ENCODE measurements at regions not wholly inside any gene's neighbourhood (a gene's known extent, or its start where the extent isn't known, plus 50 kb on each side); places are given as distances from the start of the nearest gene placed in this dataset.

- no peak for DNase-seq
Observed at GRCh38 chr5:41670854-41671479, 160.6 kb upstream of the PLCXD3 start.

- DNase-seq: no peak
Observed at GRCh38 chr5:41670216-41670615, 159.8 kb upstream of the PLCXD3 start.

GRCh38 chr5:41661254-41661653, 150.9 kb upstream of the PLCXD3 start:
- no peak for DNase-seq

- DNase-seq: no peak
Observed at GRCh38 chr5:41656597-41656996, 146.2 kb upstream of the PLCXD3 start.

GRCh38 chr5:41650131-41650530, 139.7 kb upstream of the PLCXD3 start:
- DNase-seq: no peak

- peak; percentile 32 for DNase-seq
Observed at GRCh38 chr5:41649659-41650058, 139.3 kb upstream of the PLCXD3 start.

- peak; percentile 22 for DNase-seq
Observed at GRCh38 chr5:41648996-41649395, 138.6 kb upstream of the PLCXD3 start.

GRCh38 chr5:41641621-41642020, 131.2 kb upstream of the PLCXD3 start:
- no peak for DNase-seq

GRCh38 chr5:41638685-41639084, 128.3 kb upstream of the PLCXD3 start:
- DNase-seq: no peak

GRCh38 chr5:41637869-41638268, 127.5 kb upstream of the PLCXD3 start:
- no peak for DNase-seq

- DNase-seq: no peak
Observed at GRCh38 chr5:41637424-41637823, 127.0 kb upstream of the PLCXD3 start.

GRCh38 chr5:41636605-41637004, 126.2 kb upstream of the PLCXD3 start:
- DNase-seq: peak; percentile 19

- peak; percentile 63 for DNase-seq
Observed at GRCh38 chr5:41629897-41630296, 119.5 kb upstream of the PLCXD3 start.

GRCh38 chr5:41625571-41625970, 115.2 kb upstream of the PLCXD3 start:
- DNase-seq: no peak

GRCh38 chr5:41621420-41621819, 111.0 kb upstream of the PLCXD3 start:
- no peak for DNase-seq

GRCh38 chr5:41617843-41618515, 107.6 kb upstream of the PLCXD3 start:
- DNase-seq: no peak

- DNase-seq: no peak
Observed at GRCh38 chr5:41610386-41610785, 100.0 kb upstream of the PLCXD3 start.

GRCh38 chr5:41600731-41601130, 90.3 kb upstream of the PLCXD3 start:
- DNase-seq: no peak

- no peak for DNase-seq
Observed at GRCh38 chr5:41598011-41598410, 87.6 kb upstream of the PLCXD3 start.

GRCh38 chr5:41587668-41588067, 77.3 kb upstream of the PLCXD3 start:
- no peak for DNase-seq

- DNase-seq: no peak
Observed at GRCh38 chr5:41575110-41575779, 64.8 kb upstream of the PLCXD3 start.

- DNase-seq: no peak
Observed at GRCh38 chr5:41574391-41574790, 64.0 kb upstream of the PLCXD3 start.

Measured in NCI-H146 (cell line).